HepG2 (cell line): ENCODE measurements at regions not wholly inside any gene's neighbourhood (a gene's known extent, or its start where the extent isn't known, plus 50 kb on each side); places are given as distances from the start of the nearest gene placed in this dataset.

Experiments
- ATAC-seq: fragments of 200-7000 bp; cut with Tn5 transposase; 3 replicates; pipeline ENCODE4 v1.9.1; 2020; ENCODE audit warnings: mild to moderate bottlenecking, moderate library complexity
- BruUV-seq: library from RNA; stranded (reverse); fragments of 400-500 nt; replicated peaks from 2 replicates; lab custom pipeline; 2021; lab: Mats Ljungman, UMichigan
- CTCF ChIA-PET: fragments of 300-600 bp; formaldehyde crosslinking; extraction: SDS; loops from one replicate; lab custom pipeline; 2021; ENCODE audit warnings: low total read pairs, inconsistent platforms, low intra/inter-chr PET ratio; lab: Yijun Ruan, JAX
- POLR2A ChIA-PET: fragments of 350-600 bp; sonication (Branson Sonifier 250); formaldehyde crosslinking; loops from one replicate; lab custom pipeline; 2020; ENCODE audit warnings: antibody characterized with exemption, inconsistent platforms; lab: Yijun Ruan, JAX
- DNase-seq: peaks from one replicate; pipeline ENCODE4 v3.0.0-alpha.2; 2015; ENCODE audit warnings: low spot score
- FAIRE-seq: peaks from 3 replicates; lab custom pipeline; 2011; peaks lifted over from hg19 to GRCh38; lab: Jason Lieb, UNC
- H2AFZ ChIP-seq: one replicate; pipeline ENCODE4 v1.6.1; 2011; ENCODE audit warnings: low read length, inconsistent platforms
- H3K27ac ChIP-seq: fragments of 300-600 bp; 3 replicates; pipeline ENCODE4 v1.8.0; 2011; ENCODE audit warnings: mixed run types, mild to moderate bottlenecking, mixed read lengths, low read length, inconsistent platforms; ENCODE audit not compliant: insufficient read depth; ENCODE audit errors: extremely low read length
- H3K27me3 ChIP-seq, 2 experiments: fragments of 200-600 bp in 1 of 2; 2 replicates in 1 of 2; 3 replicates in 1 of 2; pipeline versions ENCODE4 v1.6.0 to v1.8.0; 2011; ENCODE audit warnings: low read length in 2 of 2, mild to moderate bottlenecking in 2 of 2, moderate library complexity in 2 of 2, inconsistent platforms in 1 of 2; ENCODE audit not compliant: insufficient read depth in 2 of 2, control insufficient read depth in 1 of 2
- H3K36me3 ChIP-seq, 2 experiments: fragments of 200-600 bp in 1 of 2; replicated peaks in 1 of 2; 2 replicates in 1 of 2; 3 replicates in 1 of 2; pipeline versions ENCODE4 v1.5.1 to v1.8.0; 2011; ENCODE audit warnings: low read length in 2 of 2, inconsistent platforms in 1 of 2; ENCODE audit not compliant: insufficient read depth in 2 of 2, control insufficient read depth in 1 of 2
- H3K4me1 ChIP-seq: 2 replicates; pipeline ENCODE4 v1.5.1; 2012; ENCODE audit warnings: low read length, inconsistent platforms; ENCODE audit not compliant: insufficient read depth
- H3K4me2 ChIP-seq: 2 replicates; pipeline ENCODE4 v1.6.0; 2011; ENCODE audit warnings: low read depth, low read length, inconsistent platforms
- H3K4me3 ChIP-seq, 3 experiments: fragments of 200-600 bp in 1 of 3; sonication (generic), shearing (Covaris generic) in 1 of 3; replicated peaks in 1 of 3; 2 replicates each; pipeline ENCODE4 v1.5.1; 2011 to 2016; ENCODE audit warnings: low read length in 3 of 3, inconsistent platforms in 2 of 3, low read depth in 2 of 3, mild to moderate bottlenecking in 2 of 3, control low read depth in 1 of 3, mixed read lengths in 1 of 3; ENCODE audit not compliant: insufficient read depth in 1 of 3
- H3K79me2 ChIP-seq: one replicate; pipeline ENCODE4 v1.6.1; 2011; ENCODE audit warnings: low read length, inconsistent platforms; ENCODE audit not compliant: insufficient read depth
- H3K9ac ChIP-seq: 2 replicates; pipeline ENCODE4 v1.6.0; 2011; ENCODE audit warnings: mild to moderate bottlenecking, low read depth, low read length, inconsistent platforms; ENCODE audit not compliant: insufficient read depth
- H3K9me3 ChIP-seq: 2 replicates; pipeline ENCODE4 v1.5.1; 2012; ENCODE audit warnings: mild to moderate bottlenecking, low read length
- H4K20me1 ChIP-seq: 2 replicates; pipeline ENCODE4 v1.6.0; 2011; ENCODE audit warnings: inconsistent platforms, mild to moderate bottlenecking, low read length, moderate library complexity; ENCODE audit not compliant: insufficient read depth
- CAMTA2 ChIP-seq: sonication (generic); formaldehyde crosslinking; IDR thresholded peaks from 2 replicates; pipeline ENCODE4 v1.4.0; 2020; ENCODE audit warnings: mild to moderate bottlenecking, missing genetic modification reagents, borderline replicate concordance
- DMAP1 ChIP-seq: IDR thresholded peaks from 2 replicates; pipeline ENCODE4 v1.6.1; 2016
- EP300 ChIP-seq, 3 experiments: sonication (generic) in 1 of 3; formaldehyde crosslinking in 1 of 3; IDR thresholded peaks; 2 replicates each; pipeline versions ENCODE4 v1.5.1 to v1.6.1; 2011 to 2020; ENCODE audit warnings: low read depth in 2 of 3, low read length in 2 of 3, borderline replicate concordance in 1 of 3, improper control_type of control experiment in 1 of 3, mild to moderate bottlenecking in 1 of 3, missing genetic modification reagents in 1 of 3, moderate library complexity in 1 of 3
- ERF ChIP-seq: IDR thresholded peaks from 2 replicates; pipeline ENCODE4 v1.6.1; 2018; ENCODE audit warnings: missing biosample characterization, missing genetic modification reagents
- KLF12 ChIP-seq: sonication (generic); formaldehyde crosslinking; IDR thresholded peaks from 2 replicates; pipeline ENCODE4 v1.4.0; 2020; ENCODE audit warnings: missing genetic modification reagents, borderline replicate concordance
- KLF9 ChIP-seq: IDR thresholded peaks from 2 replicates; pipeline ENCODE4 v1.6.1; 2016; ENCODE audit warnings: low read depth
- MLXIP ChIP-seq: sonication (generic); formaldehyde crosslinking; IDR thresholded peaks from 2 replicates; pipeline ENCODE4 v1.9.0; 2021; ENCODE audit warnings: missing genetic modification reagents, borderline replicate concordance
- MZF1 ChIP-seq: sonication (generic); formaldehyde crosslinking; IDR thresholded peaks from 2 replicates; pipeline ENCODE4 v1.8.1; 2023; ENCODE audit warnings: mild to moderate bottlenecking, missing genetic modification reagents, borderline replicate concordance
- NR2F1 ChIP-seq, 2 experiments: fragments of 450-650 bp in 1 of 2; formaldehyde crosslinking in 1 of 2; IDR thresholded peaks; 2 replicates each; pipeline versions ENCODE4 v1.5.0 to v1.6.1; 2016 to 2020; ENCODE audit warnings: mild to moderate bottlenecking in 1 of 2, missing compliant biosample characterization in 1 of 2, missing genetic modification reagents in 1 of 2, moderate library complexity in 1 of 2
- RNF2 ChIP-seq: fragments of 450-650 bp; conservative IDR thresholded peaks from 2 replicates; pipeline ENCODE4 v1.6.1; 2016; ENCODE audit warnings: low read depth
- TERF1 ChIP-seq: sonication (generic); formaldehyde crosslinking; IDR thresholded peaks from 2 replicates; pipeline ENCODE4 v1.8.0; 2022; ENCODE audit warnings: mild to moderate bottlenecking, missing genetic modification reagents, moderate library complexity
- ZC3H4 ChIP-seq: sonication (generic); formaldehyde crosslinking; IDR thresholded peaks from 2 replicates; pipeline ENCODE4 v1.4.0; 2020; ENCODE audit warnings: missing genetic modification reagents, borderline replicate concordance
- ZNF12 ChIP-seq: sonication (generic); formaldehyde crosslinking; IDR thresholded peaks from 2 replicates; pipeline ENCODE4 v1.5.0; 2020; ENCODE audit warnings: missing genetic modification reagents
- ZNF121 ChIP-seq: sonication (generic); formaldehyde crosslinking; IDR thresholded peaks from 2 replicates; pipeline ENCODE4 v1.5.0; 2020; ENCODE audit warnings: mild to moderate bottlenecking, missing genetic modification reagents
- ZNF441 ChIP-seq: sonication (generic); formaldehyde crosslinking; IDR thresholded peaks from 2 replicates; pipeline ENCODE4 v1.7.0; 2021; ENCODE audit warnings: missing genetic modification reagents, borderline replicate concordance
- ZNF484 ChIP-seq: sonication (generic); formaldehyde crosslinking; IDR thresholded peaks from 2 replicates; pipeline ENCODE4 v1.5.1; 2020; ENCODE audit warnings: mild to moderate bottlenecking, low read depth, missing genetic modification reagents, borderline replicate concordance
- ZNF567 ChIP-seq: sonication (generic); formaldehyde crosslinking; IDR thresholded peaks from 2 replicates; pipeline ENCODE4 v1.8.1; 2023; ENCODE audit warnings: mild to moderate bottlenecking, missing genetic modification reagents, borderline replicate concordance
- ZNF713 ChIP-seq: sonication (generic); formaldehyde crosslinking; IDR thresholded peaks from 2 replicates; pipeline ENCODE4 v1.4.0; 2020; ENCODE audit warnings: mild to moderate bottlenecking, missing genetic modification reagents
- ZNF740 ChIP-seq: sonication (generic); formaldehyde crosslinking; IDR thresholded peaks from 2 replicates; pipeline ENCODE4 v1.4.0; 2020; ENCODE audit warnings: missing genetic modification reagents
- ZSCAN29 ChIP-seq: sonication (generic); formaldehyde crosslinking; conservative IDR thresholded peaks from 2 replicates; pipeline ENCODE4 v1.4.0; 2020; ENCODE audit warnings: mild to moderate bottlenecking, missing genetic modification reagents
- WGBS: methylation state at CpG from one replicate; pipeline ENCODE4 v1.1.6; 2017; ENCODE audit warnings: low lambda C conversion rate; 5-methylcytosine and 5-hydroxymethylcytosine counted together
- in situ Hi-C: cut with HindIII; loops from 2 replicates; pipeline ENCODE4 v1.10.0; 2017; ENCODE audit warnings: low pct_unique_long_range_greater_than_20kb; ENCODE audit not compliant: extremely low pct_ligation_motif_present
- intact Hi-C: fragments of 100-400 bp; cut with micrococcal nuclease; formaldehyde crosslinking; loops from one replicate; pipeline ENCODE4 v1.10.0; 2022; ENCODE audit not compliant: unreplicated experiment

- TF ChIP-seq EP300 (IDR thresholded peaks at IDR 0.05; ENCODE audit: low read depth in 2 of 2, low read length in 2 of 2) (no peak), EP300 (CRISPR knock-in tag; IDR thresholded peaks at IDR 0.05; ENCODE audit: borderline replicate concordance) (no peak), RNF2 (no peak), ZC3H4 (CRISPR knock-in tag) (no peak), CAMTA2 (CRISPR knock-in tag) (no peak), TERF1 (CRISPR knock-in tag) (no peak), ZNF567 (CRISPR knock-in tag) (no peak), ZNF441 (CRISPR knock-in tag) (no peak)
- TF ChIP-seq, all 625 proteins: peak for 0
Observed at GRCh38 chr10:3248526-3249306, 76.1 kb upstream of the PITRM1 start (continued).

GRCh38 chr10:3245395-3245794 is 72.8 kb upstream of the PITRM1 start:
- H3K27me3 ChIP-seq: peaks cover 2 to 73% of the 10 kb centered on the region in 2 experiments
- FAIRE-seq (no peak), ATAC-seq (no peak), DNase-seq (no peak)
- no peak overlapping the region for H2AFZ ChIP-seq
- in situ Hi-C loops: loop anchor here (10.0 to 25.0 kb wide), 2 partner anchors 517 to 1409 kb away; no protein-coding TSS in a partner anchor
- H3K9me3 ChIP-seq: no peaks in the 10 kb centered on the region
- intact Hi-C loops: no loop called here
- ChIA-PET CTCF (no interaction called here), POLR2A (no interaction called here)
- no TSS peak for BruUV-seq
- 29% methylated on average over 9 of the region's 11 CpGs for WGBS
- H3K79me2 ChIP-seq: no peaks in the 10 kb centered on the region
- no peak overlapping the region for H3K27ac ChIP-seq
- H3K4me3 ChIP-seq: no peak overlapping the region
- H4K20me1 ChIP-seq: no peaks in the 10 kb centered on the region
- H3K9ac ChIP-seq: no peak overlapping the region
- H3K36me3 ChIP-seq: no peaks in the 10 kb centered on the region
- no peak overlapping the region for H3K4me2 ChIP-seq
- no peaks in the 10 kb centered on the region for H3K4me1 ChIP-seq
- TF ChIP-seq ERF (CRISPR knock-in tag) (no peak), KLF9 (CRISPR knock-in tag) (no peak), ZNF12 (CRISPR knock-in tag) (no peak), MZF1 (CRISPR knock-in tag) (no peak), NR2F1 (CRISPR knock-in tag; IDR thresholded peaks at IDR 0.05) (no peak), DMAP1 (no peak), ZNF484 (no peak), KLF12 (CRISPR knock-in tag) (no peak), MLXIP (CRISPR knock-in tag) (no peak), ZNF740 (CRISPR knock-in tag) (no peak), ZNF121 (CRISPR knock-in tag) (no peak), ZSCAN29 (CRISPR knock-in tag) (no peak), ZNF713 (CRISPR knock-in tag) (no peak)
